ENCODE measurements at regions not wholly inside any gene's neighbourhood (a gene's known extent, or its start where the extent isn't known, plus 50 kb on each side); places are given as distances from the start of the nearest gene placed in this dataset.
A peak's percentile ranks its signal among the peaks of the same experiment; 100 is the strongest.

DNA sequence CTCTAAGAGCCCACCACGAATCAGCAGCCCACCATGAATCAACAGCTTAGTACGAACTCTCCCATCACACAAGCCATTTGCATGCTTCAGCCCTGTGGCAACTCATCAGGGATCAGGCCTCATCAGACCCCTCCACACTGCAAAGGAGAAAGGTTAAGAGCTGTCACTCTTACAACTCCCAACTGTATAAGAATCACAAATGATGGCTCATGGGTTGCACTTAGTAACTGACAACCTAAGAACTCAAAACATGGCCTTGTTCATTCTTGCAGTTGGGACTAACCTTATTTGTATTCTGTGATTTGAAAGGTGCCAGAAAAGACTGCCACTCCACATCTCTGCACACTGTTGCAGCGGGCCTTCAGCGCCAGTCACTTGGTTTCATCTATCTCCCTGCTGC, 149.1 kb upstream of the ZNF366 start:
- H3K36me3 ChIP-seq: no peaks in the 10 kb centered on the region
- no peak for DNase-seq
- 78% methylated on average over 3 of the region's 4 CpGs for WGBS (ENCODE audit: insufficient coverage, low coverage, low lambda C conversion rate, missing lambda C conversion rate)
- no peaks in the 10 kb centered on the region for H3K9me3 ChIP-seq
- no peaks in the 10 kb centered on the region for H3K27me3 ChIP-seq
- H3K27ac ChIP-seq: no peak overlapping the region
- H3K4me3 ChIP-seq: no peak overlapping the region
- no peaks in the 10 kb centered on the region for H3K4me1 ChIP-seq
- no peak for ATAC-seq
- TF ChIP-seq, protein P1, sequence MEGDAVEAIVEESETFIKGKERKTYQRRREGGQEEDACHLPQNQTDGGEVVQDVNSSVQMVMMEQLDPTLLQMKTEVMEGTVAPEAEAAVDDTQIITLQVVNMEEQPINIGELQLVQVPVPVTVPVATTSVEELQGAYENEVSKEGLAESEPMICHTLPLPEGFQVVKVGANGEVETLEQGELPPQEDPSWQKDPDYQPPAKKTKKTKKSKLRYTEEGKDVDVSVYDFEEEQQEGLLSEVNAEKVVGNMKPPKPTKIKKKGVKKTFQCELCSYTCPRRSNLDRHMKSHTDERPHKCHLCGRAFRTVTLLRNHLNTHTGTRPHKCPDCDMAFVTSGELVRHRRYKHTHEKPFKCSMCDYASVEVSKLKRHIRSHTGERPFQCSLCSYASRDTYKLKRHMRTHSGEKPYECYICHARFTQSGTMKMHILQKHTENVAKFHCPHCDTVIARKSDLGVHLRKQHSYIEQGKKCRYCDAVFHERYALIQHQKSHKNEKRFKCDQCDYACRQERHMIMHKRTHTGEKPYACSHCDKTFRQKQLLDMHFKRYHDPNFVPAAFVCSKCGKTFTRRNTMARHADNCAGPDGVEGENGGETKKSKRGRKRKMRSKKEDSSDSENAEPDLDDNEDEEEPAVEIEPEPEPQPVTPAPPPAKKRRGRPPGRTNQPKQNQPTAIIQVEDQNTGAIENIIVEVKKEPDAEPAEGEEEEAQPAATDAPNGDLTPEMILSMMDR (IDR thresholded peaks at IDR 0.05): no peak
- TF ChIP-seq POLR2A (IDR thresholded peaks at IDR 0.05): no peak
- intact Hi-C loops (cut with DNase I): no loop called here

DNA sequence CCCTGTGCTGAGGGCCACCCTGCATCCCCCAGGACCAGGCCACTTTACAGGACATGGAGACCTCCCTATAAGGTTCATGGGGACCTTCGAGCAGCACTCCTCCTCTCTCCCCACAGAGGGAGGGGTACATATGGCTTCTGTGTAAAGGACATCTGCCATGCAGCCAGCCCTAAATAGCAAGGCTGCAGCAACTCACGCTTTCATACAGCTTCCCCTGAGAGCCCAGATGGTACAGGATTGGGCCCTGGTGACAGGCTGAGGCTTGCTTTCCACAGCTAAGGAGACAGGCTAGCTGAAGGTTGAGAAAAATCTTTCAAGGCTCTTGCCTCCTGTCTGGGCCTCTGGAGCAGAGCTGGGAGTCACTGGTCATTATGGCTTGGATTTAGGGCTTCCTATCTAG, 147.0 kb upstream of the ZNF366 start:
- TF ChIP-seq POLR2A (IDR thresholded peaks at IDR 0.05): no peak
- TF ChIP-seq, protein P1 (IDR thresholded peaks at IDR 0.05): no peak
- no peaks in the 10 kb centered on the region for H3K4me1 ChIP-seq
- ATAC-seq: no peak
- WGBS (ENCODE audit: insufficient coverage, low coverage, low lambda C conversion rate, missing lambda C conversion rate): no CpG with 5 or more reads among the region's 2 CpGs
- DNase-seq: no peak
- no peak overlapping the region for H3K4me3 ChIP-seq
- no peaks in the 10 kb centered on the region for H3K27me3 ChIP-seq
- no peak overlapping the region for H3K27ac ChIP-seq
- H3K9me3 ChIP-seq: no peaks in the 10 kb centered on the region
- intact Hi-C loops (cut with DNase I): no loop called here
- H3K36me3 ChIP-seq: no peaks in the 10 kb centered on the region

DNA sequence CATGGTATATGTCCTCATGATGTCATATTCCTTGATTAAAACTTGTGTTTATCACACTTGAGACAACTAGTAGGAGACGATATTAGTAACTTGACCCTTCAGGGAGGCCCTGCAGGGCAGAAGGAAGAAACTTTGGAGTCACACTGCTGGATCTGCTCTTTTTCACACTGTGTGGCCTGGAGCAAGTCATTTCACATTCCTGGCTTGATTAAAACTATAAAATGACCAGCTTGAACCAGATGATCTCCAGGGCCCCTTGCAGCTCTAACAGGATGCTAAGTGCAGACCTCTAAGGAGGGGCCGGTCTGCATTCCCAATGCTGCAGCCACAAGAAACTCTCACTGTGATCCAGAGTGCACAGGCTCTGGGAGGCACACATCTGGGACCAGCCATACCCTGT, 146.4 kb upstream of the ZNF366 start:
- Histone ChIP-seq H3K36me3 (no peaks in the 10 kb centered on the region), H3K27me3 (no peaks in the 10 kb centered on the region), H3K9me3 (no peaks in the 10 kb centered on the region), H3K27ac (no peak overlapping the region), H3K4me3 (no peak overlapping the region), H3K4me1 (no peaks in the 10 kb centered on the region)
- intact Hi-C loops (cut with DNase I): no loop called here
- peak in 1 of 4 donors; percentile 22 for ATAC-seq
- no peak for TF ChIP-seq POLR2A (IDR thresholded peaks at IDR 0.05)
- TF ChIP-seq, protein P1 (IDR thresholded peaks at IDR 0.05): no peak
- no peak for DNase-seq
- WGBS (ENCODE audit: insufficient coverage, low coverage, low lambda C conversion rate, missing lambda C conversion rate): 50% methylated on average over 1 of the region's 2 CpGs

DNA sequence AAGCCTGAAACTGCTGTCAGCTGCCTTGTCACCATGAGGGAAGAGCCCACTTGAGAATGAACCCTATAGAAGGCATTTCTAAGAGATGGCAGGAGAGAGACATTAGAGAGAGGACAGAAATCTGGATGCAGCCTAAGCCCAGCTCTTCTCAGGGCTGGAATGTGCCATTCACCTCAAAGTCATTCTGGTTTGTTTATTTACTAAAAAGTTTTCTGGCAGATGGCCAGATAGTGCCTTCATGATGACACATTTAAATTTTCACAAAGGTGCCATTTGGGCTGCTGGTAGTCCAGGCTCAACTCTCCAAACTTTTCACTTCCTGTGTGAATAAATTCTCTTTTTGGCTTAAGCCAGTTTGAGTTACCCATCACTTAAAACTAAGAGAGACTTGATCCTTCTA, 144.6 kb upstream of the ZNF366 start:
- no peak for ATAC-seq
- intact Hi-C loops (cut with DNase I): no loop called here
- Histone ChIP-seq H3K27me3 (no peaks in the 10 kb centered on the region), H3K9me3 (no peaks in the 10 kb centered on the region), H3K4me3 (no peak overlapping the region), H3K36me3 (no peaks in the 10 kb centered on the region), H3K4me1 (no peaks in the 10 kb centered on the region), H3K27ac (no peak overlapping the region)
- TF ChIP-seq, protein P1 (IDR thresholded peaks at IDR 0.05): no peak
- no peak for TF ChIP-seq POLR2A (IDR thresholded peaks at IDR 0.05)
- no peak for DNase-seq

DNA sequence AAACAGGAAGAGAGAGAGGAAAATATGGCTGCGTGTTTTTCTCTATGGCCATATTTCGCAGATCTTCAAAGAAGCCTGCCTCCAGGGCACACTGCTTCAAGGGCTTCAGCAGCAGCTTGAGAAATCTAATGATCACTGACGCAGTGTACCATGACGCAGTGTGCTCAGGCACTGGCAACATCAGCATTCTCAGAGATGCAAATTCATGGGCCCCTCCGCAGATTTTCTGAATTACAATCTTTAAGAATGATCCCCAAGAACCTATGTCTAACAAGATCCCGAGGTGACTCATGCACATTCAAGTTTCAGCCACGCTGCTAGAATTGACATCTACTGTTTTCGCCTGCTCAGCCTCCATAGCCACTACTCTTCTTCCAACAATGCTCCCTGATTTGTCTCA, 143.9 kb upstream of the ZNF366 start:
- Histone ChIP-seq H3K9me3 (no peaks in the 10 kb centered on the region), H3K4me1 (no peaks in the 10 kb centered on the region), H3K4me3 (no peak overlapping the region), H3K27me3 (no peaks in the 10 kb centered on the region), H3K27ac (no peak overlapping the region), H3K36me3 (no peaks in the 10 kb centered on the region)
- DNase-seq: no peak
- ATAC-seq: no peak
- TF ChIP-seq POLR2A (IDR thresholded peaks at IDR 0.05): no peak
- TF ChIP-seq, protein P1 (IDR thresholded peaks at IDR 0.05): no peak
- 79% methylated on average over 7 of the region's 8 CpGs for WGBS (ENCODE audit: insufficient coverage, low coverage, low lambda C conversion rate, missing lambda C conversion rate)
- intact Hi-C loops (cut with DNase I): no loop called here

All from right lobe of liver (tissue), 6 donors.